IMR-90 (cell line): ENCODE measurements at regions not wholly inside any gene's neighbourhood (a gene's known extent, or its start where the extent isn't known, plus 50 kb on each side); places are given as distances from the start of the nearest gene placed in this dataset.

Experiments used
- CEBPB ChIP-seq: IDR thresholded peaks from 2 replicates; pipeline ENCODE4 v1.6.1; 2012; ENCODE audit warnings: low read depth, low read length, improper control_type of control experiment
- FOS ChIP-seq: fragments of 150-350 bp; IDR thresholded peaks from 2 replicates; pipeline ENCODE4 v1.6.1; 2016; ENCODE audit warnings: low read depth, low read length
- MAFK ChIP-seq: IDR thresholded peaks from 2 replicates; pipeline ENCODE4 v1.6.1; 2012; ENCODE audit warnings: low read depth, low read length, improper control_type of control experiment
- MAZ ChIP-seq: IDR thresholded peaks from 2 replicates; pipeline ENCODE4 v1.6.1; 2012; ENCODE audit warnings: low read depth, mild to moderate bottlenecking, low read length, improper control_type of control experiment, moderate library complexity, borderline replicate concordance
- POLR2A ChIP-seq: IDR thresholded peaks from 2 replicates; pipeline ENCODE4 v1.6.1; 2012; ENCODE audit warnings: mild to moderate bottlenecking, low read depth, low read length
- RFX5 ChIP-seq: IDR thresholded peaks from 2 replicates; pipeline ENCODE4 v1.8.0; 2012; ENCODE audit warnings: low read depth, mild to moderate bottlenecking, low read length, moderate library complexity
- TF ChIP-seq, protein P1 (sequence below): conservative IDR thresholded peaks from 2 replicates; pipeline ENCODE4 v1.5.1; 2012; ENCODE audit warnings: mild to moderate bottlenecking, low read depth, low read length, improper control_type of control experiment

DNA sequence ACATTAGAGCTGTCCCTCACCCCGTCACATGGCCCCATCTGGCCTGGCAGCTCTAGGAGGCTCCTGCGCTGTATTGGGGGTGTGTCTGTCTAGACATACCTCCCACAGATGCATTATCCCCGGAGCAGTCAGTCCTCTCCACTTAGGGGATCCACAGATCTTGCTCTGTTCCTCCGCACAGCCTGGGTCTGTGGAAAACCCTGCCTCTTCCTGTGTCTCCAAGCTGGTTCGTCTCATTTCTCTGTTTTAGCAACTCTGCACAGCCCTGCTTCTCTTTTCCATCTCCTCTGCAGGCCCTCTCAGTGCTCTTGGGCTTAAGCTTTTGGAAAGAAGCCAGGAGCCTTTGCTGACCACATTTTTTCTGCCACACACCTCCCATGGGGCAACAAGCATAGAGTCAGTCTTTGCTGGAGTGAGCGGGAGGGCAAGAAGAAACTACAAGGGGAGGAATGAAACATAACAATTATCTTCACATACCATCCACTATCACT lies 241.5 kb downstream of the FOXD2 start:
- TF ChIP-seq, protein P1, sequence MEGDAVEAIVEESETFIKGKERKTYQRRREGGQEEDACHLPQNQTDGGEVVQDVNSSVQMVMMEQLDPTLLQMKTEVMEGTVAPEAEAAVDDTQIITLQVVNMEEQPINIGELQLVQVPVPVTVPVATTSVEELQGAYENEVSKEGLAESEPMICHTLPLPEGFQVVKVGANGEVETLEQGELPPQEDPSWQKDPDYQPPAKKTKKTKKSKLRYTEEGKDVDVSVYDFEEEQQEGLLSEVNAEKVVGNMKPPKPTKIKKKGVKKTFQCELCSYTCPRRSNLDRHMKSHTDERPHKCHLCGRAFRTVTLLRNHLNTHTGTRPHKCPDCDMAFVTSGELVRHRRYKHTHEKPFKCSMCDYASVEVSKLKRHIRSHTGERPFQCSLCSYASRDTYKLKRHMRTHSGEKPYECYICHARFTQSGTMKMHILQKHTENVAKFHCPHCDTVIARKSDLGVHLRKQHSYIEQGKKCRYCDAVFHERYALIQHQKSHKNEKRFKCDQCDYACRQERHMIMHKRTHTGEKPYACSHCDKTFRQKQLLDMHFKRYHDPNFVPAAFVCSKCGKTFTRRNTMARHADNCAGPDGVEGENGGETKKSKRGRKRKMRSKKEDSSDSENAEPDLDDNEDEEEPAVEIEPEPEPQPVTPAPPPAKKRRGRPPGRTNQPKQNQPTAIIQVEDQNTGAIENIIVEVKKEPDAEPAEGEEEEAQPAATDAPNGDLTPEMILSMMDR: no peak
- TF ChIP-seq POLR2A (no peak), MAZ (no peak), CEBPB (no peak), RFX5 (no peak), FOS (no peak), MAFK (no peak)
